22Rv1 (cell line): ENCODE measurements at regions not wholly inside any gene's neighbourhood (a gene's known extent, or its start where the extent isn't known, plus 50 kb on each side); places are given as distances from the start of the nearest gene placed in this dataset.

ENCODE experiments used
- CTCF ChIP-seq: fragments of 450-650 bp; IDR thresholded peaks from 2 replicates; pipeline ENCODE4 v1.5.1; 2017; ENCODE audit warnings: mild to moderate bottlenecking
- ZFX ChIP-seq: fragments of 450-650 bp; IDR thresholded peaks from 2 replicates; pipeline ENCODE4 v1.6.1; 2017; ENCODE audit warnings: antibody characterized with exemption, borderline replicate concordance

GRCh38 chr20:51275826-51276225, 252.9 kb upstream of the KCNG1 start:
- TF ChIP-seq CTCF (no peak), ZFX (no peak)
